GM23338 (cell line): ENCODE measurements at regions not wholly inside any gene's neighbourhood (a gene's known extent, or its start where the extent isn't known, plus 50 kb on each side); places are given as distances from the start of the nearest gene placed in this dataset.

Source experiments
- ATAC-seq: fragments of 200-7000 bp; cut with Tn5 transposase; 3 replicates; pipeline ENCODE4 v1.9.1; 2020
- DNase-seq: peaks from one replicate; pipeline ENCODE4 v3.0.0-alpha.2; 2015; ENCODE audit warnings: low spot score
- H2AFZ ChIP-seq: fragments of 200-600 bp; sonication (generic); 2 replicates; pipeline ENCODE4 v1.8.0; 2016; ENCODE audit warnings: antibody characterized with exemption, mild to moderate bottlenecking, moderate library complexity
- H3F3A ChIP-seq: fragments of 200-600 bp; sonication (generic); replicated peaks from 2 replicates; pipeline ENCODE4 v1.8.0; 2017; ENCODE audit warnings: antibody characterized with exemption, mixed run types, low read depth
- H3K27ac ChIP-seq: fragments of 200-600 bp; sonication (generic); 2 replicates; pipeline ENCODE4 v1.6.1; 2016; ENCODE audit warnings: low read depth
- H3K27me3 ChIP-seq: fragments of 200-600 bp; sonication (generic); 2 replicates; pipeline ENCODE4 v1.8.0; 2016; ENCODE audit warnings: mild to moderate bottlenecking, mixed run types, moderate library complexity; ENCODE audit not compliant: insufficient read depth
- H3K36me3 ChIP-seq: fragments of 200-600 bp; sonication (generic); 2 replicates; pipeline ENCODE4 v1.8.0; 2016; ENCODE audit warnings: mild to moderate bottlenecking; ENCODE audit not compliant: insufficient read depth
- H3K4me1 ChIP-seq: fragments of 200-600 bp; sonication (generic); 2 replicates; pipeline ENCODE4 v1.8.0; 2016; ENCODE audit warnings: mild to moderate bottlenecking, moderate library complexity; ENCODE audit not compliant: insufficient read depth
- H3K4me2 ChIP-seq: fragments of 200-600 bp; sonication (generic); 2 replicates; pipeline ENCODE4 v1.7.1; 2017; ENCODE audit warnings: mixed run types
- H3K4me3 ChIP-seq: fragments of 200-600 bp; sonication (generic); 2 replicates; pipeline ENCODE4 v1.6.1; 2016; ENCODE audit warnings: mixed run types
- H3K79me2 ChIP-seq: fragments of 200-600 bp; sonication (generic); replicated peaks from 2 replicates; pipeline ENCODE4 v1.8.0; 2017; ENCODE audit warnings: mild to moderate bottlenecking; ENCODE audit not compliant: insufficient read depth
- H3K9me2 ChIP-seq: fragments of 200-600 bp; sonication (generic); 2 replicates; pipeline ENCODE4 v1.8.0; 2017; ENCODE audit not compliant: insufficient read depth
- H4K20me1 ChIP-seq: fragments of 200-600 bp; sonication (generic); replicated peaks from 2 replicates; pipeline ENCODE4 v1.8.0; 2017; ENCODE audit warnings: mild to moderate bottlenecking; ENCODE audit not compliant: insufficient read depth
- H3K27ac Mint-ChIP-seq: 2 replicates; pipeline ENCODE4 v1.8.0; 2020; ENCODE audit warnings: inconsistent platforms, mild to moderate bottlenecking, moderate library complexity, mixed read lengths
- H3K27me3 Mint-ChIP-seq: 3 replicates; pipeline ENCODE4 v1.8.0; 2022; ENCODE audit warnings: low read depth, mild to moderate bottlenecking, moderate library complexity, mixed read lengths, inconsistent platforms; ENCODE audit not compliant: insufficient read depth, poor library complexity
- H3K36me3 Mint-ChIP-seq: 3 replicates; pipeline ENCODE4 v1.8.0; 2021; ENCODE audit warnings: low read depth, mild to moderate bottlenecking, inconsistent platforms, moderate library complexity, mixed read lengths
- H3K4me1 Mint-ChIP-seq: 3 replicates; pipeline ENCODE4 v1.8.0; 2020; ENCODE audit warnings: mild to moderate bottlenecking, inconsistent platforms, mixed read lengths
- H3K4me3 Mint-ChIP-seq: 3 replicates; pipeline ENCODE4 v1.8.0; 2021; ENCODE audit warnings: moderate library complexity, mild to moderate bottlenecking, inconsistent platforms, mixed read lengths
- H3K9me3 Mint-ChIP-seq: 3 replicates; pipeline ENCODE4 v1.8.0; 2020; ENCODE audit warnings: moderate library complexity, mild to moderate bottlenecking, inconsistent platforms, mixed read lengths
- CREB1 ChIP-seq: fragments of 250-450 bp; sonication (Bioruptor Pico); IDR thresholded peaks from 2 replicates; pipeline ENCODE4 v1.5.0; 2020; ENCODE audit warnings: low read depth, mild to moderate bottlenecking, moderate library complexity
- CTCF ChIP-seq, 2 experiments: fragments of 200-600 bp in 1 of 2; sonication (generic) in 1 of 2; conservative IDR thresholded peaks; 2 replicates each; pipeline versions ENCODE4 v1.5.1 to v1.6.1; 2016 to 2017; ENCODE audit warnings: antibody characterized with exemption in 2 of 2, low read depth in 2 of 2, mild to moderate bottlenecking in 2 of 2, moderate library complexity in 1 of 2
- ETS1 ChIP-seq: IDR thresholded peaks from 2 replicates; pipeline ENCODE4 v1.6.1; 2016; ENCODE audit warnings: antibody characterized with exemption
- EZH2 ChIP-seq: fragments of 200-600 bp; sonication (generic); IDR thresholded peaks from one replicate; pipeline ENCODE4 v1.8.0; 2017; ENCODE audit warnings: antibody characterized with exemption, mild to moderate bottlenecking, low read depth; ENCODE audit not compliant: unreplicated experiment
- EZH2phosphoT487 ChIP-seq: fragments of 200-600 bp; sonication (generic); IDR thresholded peaks from one replicate; pipeline ENCODE4 v1.8.1; 2018; ENCODE audit warnings: antibody characterized with exemption; ENCODE audit not compliant: unreplicated experiment
- JUNB ChIP-seq: IDR thresholded peaks from one replicate; pipeline ENCODE4 v1.6.1; 2016; ENCODE audit warnings: antibody characterized with exemption; ENCODE audit not compliant: unreplicated experiment
- NANOG ChIP-seq: IDR thresholded peaks from 2 replicates; pipeline ENCODE4 v1.6.1; 2016; ENCODE audit warnings: antibody characterized with exemption, borderline replicate concordance
- POLR2AphosphoS5 ChIP-seq: IDR thresholded peaks from 2 replicates; pipeline ENCODE4 v1.6.1; 2016; ENCODE audit warnings: antibody characterized with exemption, low read depth
- STAT1 ChIP-seq: IDR thresholded peaks from one replicate; pipeline ENCODE4 v1.6.1; 2016; ENCODE audit warnings: antibody characterized with exemption; ENCODE audit not compliant: unreplicated experiment
- ZNF114 ChIP-seq: fragments of 250-450 bp; sonication (Bioruptor Pico); IDR thresholded peaks from 2 replicates; pipeline ENCODE4 v1.5.0; 2020; ENCODE audit warnings: mild to moderate bottlenecking, moderate library complexity
- ZNF331 ChIP-seq: fragments of 250-450 bp; sonication (Bioruptor Pico); IDR thresholded peaks from 2 replicates; pipeline ENCODE4 v1.5.0; 2020; ENCODE audit warnings: low read depth, mild to moderate bottlenecking, moderate library complexity
- TF ChIP-seq, protein P1 (sequence below): fragments of 250-450 bp; sonication (Bioruptor Pico); IDR thresholded peaks from 2 replicates; pipeline ENCODE4 v1.5.0; 2020; ENCODE audit warnings: mild to moderate bottlenecking, moderate library complexity
- TF ChIP-seq, protein P2 (sequence below): IDR thresholded peaks from one replicate; pipeline ENCODE4 v1.6.1; 2018; ENCODE audit warnings: antibody characterized with exemption; ENCODE audit not compliant: unreplicated experiment

DNA sequence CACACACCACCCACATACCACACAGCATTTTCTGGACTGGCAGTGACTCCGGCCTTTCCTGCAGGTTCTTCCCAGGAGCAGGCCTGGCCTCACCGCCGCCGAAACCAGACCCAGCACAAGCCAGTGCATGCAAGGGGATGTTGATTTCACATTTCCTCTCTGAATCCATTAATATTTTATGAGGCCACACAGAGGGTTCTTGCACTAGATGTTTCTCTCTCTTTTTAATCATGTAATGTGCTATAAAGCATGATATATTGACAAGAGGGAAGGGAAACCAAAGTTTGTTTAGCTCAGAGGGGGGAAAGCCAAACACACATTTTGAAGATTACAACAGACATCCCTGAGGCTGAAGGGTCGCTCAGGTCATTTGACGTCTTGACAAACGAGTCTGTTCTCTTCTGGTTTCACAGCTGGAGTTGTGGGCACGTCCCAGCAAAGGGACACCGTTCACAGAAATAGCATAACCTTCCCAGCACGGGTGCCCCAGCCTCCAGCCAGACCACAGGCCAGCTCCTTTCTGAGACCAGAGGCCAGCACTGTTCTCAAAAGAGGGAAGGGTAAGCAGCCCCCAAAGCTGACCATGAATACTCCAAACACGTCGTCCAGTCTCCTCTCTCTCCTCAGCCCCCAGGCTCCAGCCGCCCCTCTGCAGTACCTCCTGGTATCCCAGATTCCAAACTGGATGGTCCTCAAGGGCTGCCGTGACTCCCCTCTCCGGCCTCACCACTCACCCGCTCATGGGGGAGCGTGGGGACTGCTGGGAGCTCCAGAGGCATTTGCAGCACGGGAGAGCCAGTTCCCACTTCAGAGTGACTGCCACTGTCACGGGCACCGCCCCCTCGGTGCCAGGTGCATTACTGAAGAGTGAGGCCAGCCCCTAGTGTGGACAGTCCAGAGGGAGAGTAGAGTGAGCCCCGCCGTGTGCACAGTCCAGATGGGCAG, 340.3 kb upstream of the SALL3 start:
- H4K20me1 ChIP-seq: no peaks in the 10 kb centered on the region
- no peak overlapping the region for H2AFZ ChIP-seq
- no peaks in the 10 kb centered on the region for H3K36me3 ChIP-seq
- H3F3A ChIP-seq: no peaks in the 10 kb centered on the region
- no peaks in the 10 kb centered on the region for H3K79me2 ChIP-seq
- H3K4me2 ChIP-seq: no peak overlapping the region
- H3K27ac ChIP-seq: no peak overlapping the region
- no peaks in the 10 kb centered on the region for H3K27me3 ChIP-seq
- H3K27ac Mint-ChIP-seq: no peak overlapping the region
- no peak for TF ChIP-seq ZNF114 (CRISPR knock-in tag)
- no peak for TF ChIP-seq JUNB
- TF ChIP-seq ZNF331 (CRISPR knock-in tag): no peak
- no peak for TF ChIP-seq NANOG
- no peak for TF ChIP-seq STAT1
- no peak for TF ChIP-seq ETS1
- TF ChIP-seq POLR2AphosphoS5: no peak
- TF ChIP-seq, protein P1, sequence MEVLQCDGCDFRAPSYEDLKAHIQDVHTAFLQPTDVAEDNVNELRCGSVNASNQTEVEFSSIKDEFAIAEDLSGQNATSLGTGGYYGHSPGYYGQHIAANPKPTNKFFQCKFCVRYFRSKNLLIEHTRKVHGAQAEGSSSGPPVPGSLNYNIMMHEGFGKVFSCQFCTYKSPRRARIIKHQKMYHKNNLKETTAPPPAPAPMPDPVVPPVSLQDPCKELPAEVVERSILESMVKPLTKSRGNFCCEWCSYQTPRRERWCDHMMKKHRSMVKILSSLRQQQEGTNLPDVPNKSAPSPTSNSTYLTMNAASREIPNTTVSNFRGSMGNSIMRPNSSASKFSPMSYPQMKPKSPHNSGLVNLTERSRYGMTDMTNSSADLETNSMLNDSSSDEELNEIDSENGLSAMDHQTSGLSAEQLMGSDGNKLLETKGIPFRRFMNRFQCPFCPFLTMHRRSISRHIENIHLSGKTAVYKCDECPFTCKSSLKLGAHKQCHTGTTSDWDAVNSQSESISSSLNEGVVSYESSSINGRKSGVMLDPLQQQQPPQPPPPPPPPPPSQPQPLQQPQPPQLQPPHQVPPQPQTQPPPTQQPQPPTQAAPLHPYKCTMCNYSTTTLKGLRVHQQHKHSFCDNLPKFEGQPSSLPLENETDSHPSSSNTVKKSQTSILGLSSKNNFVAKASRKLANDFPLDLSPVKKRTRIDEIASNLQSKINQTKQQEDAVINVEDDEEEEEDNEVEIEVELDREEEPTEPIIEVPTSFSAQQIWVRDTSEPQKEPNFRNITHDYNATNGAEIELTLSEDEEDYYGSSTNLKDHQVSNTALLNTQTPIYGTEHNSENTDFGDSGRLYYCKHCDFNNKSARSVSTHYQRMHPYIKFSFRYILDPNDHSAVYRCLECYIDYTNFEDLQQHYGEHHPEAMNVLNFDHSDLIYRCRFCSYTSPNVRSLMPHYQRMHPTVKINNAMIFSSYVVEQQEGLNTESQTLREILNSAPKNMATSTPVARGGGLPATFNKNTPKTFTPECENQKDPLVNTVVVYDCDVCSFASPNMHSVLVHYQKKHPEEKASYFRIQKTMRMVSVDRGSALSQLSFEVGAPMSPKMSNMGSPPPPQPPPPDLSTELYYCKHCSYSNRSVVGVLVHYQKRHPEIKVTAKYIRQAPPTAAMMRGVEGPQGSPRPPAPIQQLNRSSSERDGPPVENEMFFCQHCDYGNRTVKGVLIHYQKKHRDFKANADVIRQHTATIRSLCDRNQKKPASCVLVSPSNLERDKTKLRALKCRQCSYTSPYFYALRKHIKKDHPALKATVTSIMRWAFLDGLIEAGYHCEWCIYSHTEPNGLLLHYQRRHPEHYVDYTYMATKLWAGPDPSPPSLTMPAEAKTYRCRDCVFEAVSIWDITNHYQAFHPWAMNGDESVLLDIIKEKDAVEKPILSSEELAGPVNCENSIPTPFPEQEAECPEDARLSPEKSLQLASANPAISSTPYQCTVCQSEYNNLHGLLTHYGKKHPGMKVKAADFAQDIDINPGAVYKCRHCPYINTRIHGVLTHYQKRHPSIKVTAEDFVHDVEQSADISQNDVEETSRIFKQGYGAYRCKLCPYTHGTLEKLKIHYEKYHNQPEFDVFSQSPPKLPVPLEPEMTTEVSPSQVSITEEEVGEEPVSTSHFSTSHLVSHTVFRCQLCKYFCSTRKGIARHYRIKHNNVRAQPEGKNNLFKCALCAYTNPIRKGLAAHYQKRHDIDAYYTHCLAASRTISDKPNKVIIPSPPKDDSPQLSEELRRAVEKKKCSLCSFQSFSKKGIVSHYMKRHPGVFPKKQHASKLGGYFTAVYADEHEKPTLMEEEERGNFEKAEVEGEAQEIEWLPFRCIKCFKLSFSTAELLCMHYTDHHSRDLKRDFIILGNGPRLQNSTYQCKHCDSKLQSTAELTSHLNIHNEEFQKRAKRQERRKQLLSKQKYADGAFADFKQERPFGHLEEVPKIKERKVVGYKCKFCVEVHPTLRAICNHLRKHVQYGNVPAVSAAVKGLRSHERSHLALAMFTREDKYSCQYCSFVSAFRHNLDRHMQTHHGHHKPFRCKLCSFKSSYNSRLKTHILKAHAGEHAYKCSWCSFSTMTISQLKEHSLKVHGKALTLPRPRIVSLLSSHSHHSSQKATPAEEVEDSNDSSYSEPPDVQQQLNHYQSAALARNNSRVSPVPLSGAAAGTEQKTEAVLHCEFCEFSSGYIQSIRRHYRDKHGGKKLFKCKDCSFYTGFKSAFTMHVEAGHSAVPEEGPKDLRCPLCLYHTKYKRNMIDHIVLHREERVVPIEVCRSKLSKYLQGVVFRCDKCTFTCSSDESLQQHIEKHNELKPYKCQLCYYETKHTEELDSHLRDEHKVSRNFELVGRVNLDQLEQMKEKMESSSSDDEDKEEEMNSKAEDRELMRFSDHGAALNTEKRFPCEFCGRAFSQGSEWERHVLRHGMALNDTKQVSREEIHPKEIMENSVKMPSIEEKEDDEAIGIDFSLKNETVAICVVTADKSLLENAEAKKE (CRISPR knock-in tag): no peak
- no peak for TF ChIP-seq EZH2phosphoT487
- TF ChIP-seq EZH2: no peak
- no peak for TF ChIP-seq CTCF (conservative IDR thresholded peaks at IDR 0.05; ENCODE audit: low read depth in 2 of 2)
- TF ChIP-seq, protein P2, sequence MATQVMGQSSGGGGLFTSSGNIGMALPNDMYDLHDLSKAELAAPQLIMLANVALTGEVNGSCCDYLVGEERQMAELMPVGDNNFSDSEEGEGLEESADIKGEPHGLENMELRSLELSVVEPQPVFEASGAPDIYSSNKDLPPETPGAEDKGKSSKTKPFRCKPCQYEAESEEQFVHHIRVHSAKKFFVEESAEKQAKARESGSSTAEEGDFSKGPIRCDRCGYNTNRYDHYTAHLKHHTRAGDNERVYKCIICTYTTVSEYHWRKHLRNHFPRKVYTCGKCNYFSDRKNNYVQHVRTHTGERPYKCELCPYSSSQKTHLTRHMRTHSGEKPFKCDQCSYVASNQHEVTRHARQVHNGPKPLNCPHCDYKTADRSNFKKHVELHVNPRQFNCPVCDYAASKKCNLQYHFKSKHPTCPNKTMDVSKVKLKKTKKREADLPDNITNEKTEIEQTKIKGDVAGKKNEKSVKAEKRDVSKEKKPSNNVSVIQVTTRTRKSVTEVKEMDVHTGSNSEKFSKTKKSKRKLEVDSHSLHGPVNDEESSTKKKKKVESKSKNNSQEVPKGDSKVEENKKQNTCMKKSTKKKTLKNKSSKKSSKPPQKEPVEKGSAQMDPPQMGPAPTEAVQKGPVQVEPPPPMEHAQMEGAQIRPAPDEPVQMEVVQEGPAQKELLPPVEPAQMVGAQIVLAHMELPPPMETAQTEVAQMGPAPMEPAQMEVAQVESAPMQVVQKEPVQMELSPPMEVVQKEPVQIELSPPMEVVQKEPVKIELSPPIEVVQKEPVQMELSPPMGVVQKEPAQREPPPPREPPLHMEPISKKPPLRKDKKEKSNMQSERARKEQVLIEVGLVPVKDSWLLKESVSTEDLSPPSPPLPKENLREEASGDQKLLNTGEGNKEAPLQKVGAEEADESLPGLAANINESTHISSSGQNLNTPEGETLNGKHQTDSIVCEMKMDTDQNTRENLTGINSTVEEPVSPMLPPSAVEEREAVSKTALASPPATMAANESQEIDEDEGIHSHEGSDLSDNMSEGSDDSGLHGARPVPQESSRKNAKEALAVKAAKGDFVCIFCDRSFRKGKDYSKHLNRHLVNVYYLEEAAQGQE: no peak
- TF ChIP-seq CREB1 (CRISPR knock-in tag): no peak
- DNase-seq (no peak), ATAC-seq (no peak)
- peaks cover 60% of the 10 kb centered on the region for H3K36me3 Mint-ChIP-seq
- H3K4me1 ChIP-seq: 0 out of 2 replicates have a peak, but pooled peaks cover 3% of the 10 kb centered on the region
- H3K4me3 Mint-ChIP-seq: no peak overlapping the region
- H3K4me3 ChIP-seq: no peak overlapping the region
- H3K9me2 ChIP-seq: no peaks in the 10 kb centered on the region
- H3K9me3 Mint-ChIP-seq: peaks cover 92% of the 10 kb centered on the region
- H3K4me1 Mint-ChIP-seq: no peaks in the 10 kb centered on the region
- H3K27me3 Mint-ChIP-seq: peaks cover 11% of the 10 kb centered on the region
